Keratinocyte (primary cell): ENCODE measurements at regions not wholly inside any gene's neighbourhood (a gene's known extent, or its start where the extent isn't known, plus 50 kb on each side); places are given as distances from the start of the nearest gene placed in this dataset.

Experiments
- CTCF ChIP-seq, 3 experiments: IDR thresholded peaks in 1 of 3; conservative IDR thresholded peaks in 1 of 3; optimal IDR thresholded peaks in 1 of 3; 2 replicates in 2 of 3; 3 replicates in 1 of 3; pipeline versions ENCODE3 to v1.5.1; 2011; ENCODE audit warnings: low read length in 3 of 3, mild to moderate bottlenecking in 3 of 3, moderate library complexity in 2 of 3, control low read depth in 1 of 3, inconsistent platforms in 1 of 3; ENCODE audit not compliant: insufficient read depth in 2 of 3; ENCODE audit errors: extremely low read depth in 1 of 3
- EZH2 ChIP-seq: IDR thresholded peaks from one replicate; pipeline ENCODE4 v1.6.1; 2012; ENCODE audit warnings: inconsistent platforms, mild to moderate bottlenecking, low read length, moderate library complexity

- TF ChIP-seq EZH2 = no peak
- no peak for TF ChIP-seq CTCF (optimal IDR thresholded peaks at IDR 0.05 in 1 of 3, IDR thresholded peaks at IDR 0.05 in 1 of 3, conservative IDR thresholded peaks at IDR 0.05 in 1 of 3; ENCODE audit: extremely low read depth in 1 of 3, insufficient read depth in 2 of 3, low read length in 3 of 3)
These were observed 189.3 kb downstream of the ANAPC1 start for GRCh38 chr2:111694700-111695101.
